Activated CD8-positive, alpha-beta memory T cell treated with anti-CD3 and anti-CD28 coated beads, Interleukin-2, amount 50 U/mL, for 4 hours (primary cell): ENCODE measurements at regions not wholly inside any gene's neighbourhood (a gene's known extent, or its start where the extent isn't known, plus 50 kb on each side); places are given as distances from the start of the nearest gene placed in this dataset.

Experiments used
- DNase-seq: peaks from one replicate; pipeline ENCODE4 v3.0.0-alpha.2; 2020

DNA sequence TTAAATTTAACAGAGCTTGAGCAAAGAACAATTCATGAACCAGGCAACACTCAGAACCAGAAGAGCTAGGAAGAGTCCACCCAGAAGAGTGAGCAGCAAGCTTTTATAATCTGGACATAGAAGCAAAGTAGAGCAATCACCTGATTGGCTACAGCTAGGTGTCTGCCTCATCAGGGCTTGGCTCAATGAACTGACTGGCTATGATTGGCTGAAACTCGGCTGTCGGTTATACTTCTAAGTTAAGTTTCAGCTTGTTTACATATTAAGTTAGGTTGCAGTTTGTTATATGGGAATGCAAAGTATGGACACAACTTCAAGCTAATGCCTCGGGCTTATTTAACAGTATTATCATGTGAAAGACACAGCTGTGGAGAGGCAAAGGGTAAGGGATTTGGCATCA is 63.2 kb upstream of the NABP1 start:
- no peak for DNase-seq

GRCh38 chr2:191615596-191615995 is 62.3 kb upstream of the NABP1 start:
- DNase-seq, result no peak

DNA sequence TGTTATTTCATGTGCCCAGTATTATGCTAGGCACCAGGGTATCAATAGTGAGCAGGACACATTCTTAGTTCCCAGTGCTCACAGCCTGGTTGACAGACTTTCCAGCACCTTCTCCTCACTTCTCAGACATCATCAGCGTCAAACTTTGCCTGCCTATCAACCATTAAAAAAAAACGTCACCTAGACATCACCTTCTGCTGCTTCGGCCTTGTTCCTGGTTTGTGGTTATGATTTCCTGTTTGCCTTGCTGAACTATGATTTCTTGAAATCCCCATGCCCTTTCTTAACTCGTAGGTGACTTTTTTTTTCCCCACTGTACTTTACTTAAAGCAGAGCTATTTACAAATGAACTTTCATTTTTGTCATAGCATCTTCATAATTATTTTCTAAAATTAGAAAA is 60.4 kb upstream of the NABP1 start:
- peak; percentile 26 for DNase-seq

DNA sequence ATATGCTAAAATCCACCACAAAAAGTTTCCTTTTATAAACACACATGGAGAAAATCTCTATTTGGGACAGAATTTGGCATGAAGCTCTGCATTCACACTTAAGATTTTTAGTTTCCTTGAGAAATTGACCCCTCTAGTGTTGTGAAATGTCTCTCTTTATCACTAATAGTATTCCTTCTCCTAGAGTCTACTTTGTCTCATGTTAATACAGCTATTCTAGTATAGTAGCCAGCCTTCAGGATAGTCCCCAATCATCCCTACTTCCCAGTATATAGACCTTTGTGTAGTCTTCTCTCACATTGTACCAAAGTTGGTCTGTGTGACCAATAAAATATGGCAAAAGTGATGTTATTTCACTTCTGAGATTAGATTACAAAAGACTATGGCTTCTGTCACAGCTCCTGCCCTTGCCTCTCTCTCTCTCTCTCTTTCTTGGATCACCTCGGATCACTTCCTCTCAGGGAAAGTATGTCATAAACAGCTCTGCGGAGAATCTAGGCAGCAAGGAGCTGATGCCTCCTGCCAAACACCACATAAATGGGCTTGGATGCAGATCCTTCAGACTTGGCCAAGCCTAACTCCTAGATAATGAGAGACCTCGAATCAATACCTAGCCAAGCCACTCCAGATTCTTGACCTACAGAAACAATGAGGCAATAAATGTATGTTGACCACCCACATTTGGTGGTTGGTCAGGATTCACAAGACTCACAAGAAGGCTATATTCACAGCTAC is 59.7 kb upstream of the NABP1 start:
- DNase-seq, result no peak

DNA sequence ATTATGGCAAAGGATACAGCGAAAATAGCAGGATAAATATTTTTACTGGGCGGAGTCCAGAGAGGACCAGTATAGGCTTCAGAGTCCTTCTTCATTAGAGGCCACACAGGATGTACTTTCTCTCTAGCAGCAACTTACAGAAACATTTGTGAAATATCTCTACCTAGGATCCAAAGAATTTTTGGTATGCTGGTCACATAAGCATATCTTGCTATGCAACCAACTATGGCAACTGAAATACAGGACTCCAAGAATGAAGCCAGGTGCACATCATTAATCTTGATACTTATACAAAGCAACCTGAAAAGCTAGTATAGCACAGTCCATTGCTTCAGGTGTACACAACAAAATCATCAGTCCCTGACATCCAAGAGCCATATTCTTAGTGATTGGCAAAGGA is 59.1 kb upstream of the NABP1 start:
- no peak for DNase-seq

DNA sequence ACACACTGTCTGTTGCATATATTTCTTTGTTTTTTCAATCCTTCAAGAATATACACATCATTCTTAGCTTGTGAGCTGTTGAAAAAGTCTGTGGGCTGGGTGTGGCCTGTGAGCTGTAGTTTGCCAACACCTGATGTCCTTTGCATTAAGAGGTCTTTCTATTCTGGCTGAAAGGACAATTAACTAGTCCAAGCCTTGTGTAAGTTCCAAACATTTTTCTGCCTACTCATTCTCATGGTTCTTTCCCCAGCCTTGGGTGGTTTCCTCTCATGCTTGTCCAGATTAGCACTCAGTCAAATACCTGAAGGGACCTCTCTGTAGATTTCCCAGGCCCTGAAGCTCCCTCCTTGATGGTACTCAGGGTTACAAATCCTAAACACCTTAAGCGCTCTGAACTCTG is 57.8 kb upstream of the NABP1 start:
- DNase-seq, result no peak

DNA sequence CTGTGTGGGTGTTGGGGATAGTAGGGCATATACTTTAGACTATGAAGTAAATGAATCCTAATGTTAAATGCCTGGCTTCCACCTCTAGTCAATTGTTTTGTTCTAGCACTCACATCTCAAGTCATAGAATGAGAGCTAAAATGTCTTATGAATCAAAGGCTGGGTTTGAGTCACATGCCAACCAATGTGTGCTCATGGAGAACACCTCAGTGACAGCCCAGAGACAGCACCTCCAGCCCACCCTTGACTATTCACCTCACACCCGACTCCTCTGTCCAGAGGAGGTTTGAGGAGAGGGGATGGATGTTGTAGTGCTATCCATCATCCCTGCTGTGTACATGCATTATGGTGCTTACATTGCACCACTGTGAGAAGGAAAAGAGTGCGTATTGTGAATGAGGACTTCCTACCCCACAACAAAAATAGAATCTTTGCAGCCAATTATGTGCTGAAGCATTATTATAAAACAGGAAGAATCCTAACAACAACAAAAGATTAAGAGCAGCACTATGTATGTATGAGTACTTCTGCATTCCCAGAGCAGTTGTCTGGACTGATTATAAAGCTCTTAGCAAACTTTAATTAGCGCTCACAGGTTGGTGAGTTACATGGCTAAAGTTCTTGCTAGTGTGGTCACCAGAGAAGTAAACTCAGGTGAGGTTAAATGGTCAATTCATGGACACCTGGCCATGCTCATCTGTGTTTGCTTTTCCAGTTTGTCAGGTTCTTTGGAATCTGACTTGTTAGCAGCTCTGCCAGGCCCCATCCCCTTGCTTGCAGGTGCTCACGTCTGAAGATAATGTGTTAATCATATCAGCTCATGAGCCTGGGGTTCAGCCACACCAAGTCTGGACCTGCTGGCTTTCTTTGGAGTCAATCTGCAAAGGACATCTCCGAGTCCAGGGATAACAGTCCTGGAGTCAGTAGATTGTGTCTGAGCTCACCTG is 55.3 kb upstream of the NABP1 start:
- DNase-seq, result no peak

DNA sequence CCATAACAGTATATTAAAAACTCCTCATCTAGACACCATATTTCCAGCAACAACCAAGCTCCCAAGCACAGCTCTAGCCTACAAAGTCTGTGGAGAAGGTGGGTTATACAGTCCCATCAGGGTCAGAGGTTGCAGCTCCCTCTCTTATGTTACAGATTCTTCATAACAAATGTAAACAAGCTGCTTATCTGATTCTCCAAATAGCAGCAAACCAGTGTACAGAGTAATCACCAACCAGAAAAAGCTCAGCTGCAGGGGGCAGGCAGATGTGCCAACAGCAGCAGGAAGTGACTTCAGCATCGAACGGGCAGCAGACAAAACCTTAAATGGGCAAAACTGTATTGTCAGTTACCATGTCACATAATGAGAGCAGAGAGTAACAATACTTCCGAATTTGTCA is 52.9 kb upstream of the NABP1 start:
- DNase-seq, result peak; percentile 29

- no peak for DNase-seq
These were observed 52.5 kb upstream of the NABP1 start for GRCh38 chr2:191625446-191625845.

- no peak for DNase-seq
These were observed 51.3 kb upstream of the NABP1 start for GRCh38 chr2:191626497-191627151.

DNA sequence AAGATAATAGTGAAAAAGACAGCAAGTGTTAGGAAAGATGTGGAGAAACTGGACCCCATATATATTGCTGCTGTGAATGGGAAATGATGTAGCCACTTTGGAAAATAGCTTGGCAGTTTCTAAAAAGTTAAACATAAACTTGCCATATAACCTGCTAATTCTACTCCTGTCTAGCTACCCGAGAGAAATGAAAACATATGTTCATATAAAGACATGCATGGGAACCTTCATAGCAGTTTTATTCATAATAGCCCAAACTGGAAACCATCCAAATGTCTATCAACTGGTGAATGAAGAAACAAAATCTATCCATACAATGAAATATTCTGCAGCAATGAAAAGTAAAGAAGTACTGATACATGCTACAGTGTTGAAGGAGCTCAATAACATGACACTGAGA is 50.4 kb upstream of the NABP1 start:
- DNase-seq, result no peak
